ENCODE measurements at regions not wholly inside any gene's neighbourhood (a gene's known extent, or its start where the extent isn't known, plus 50 kb on each side); places are given as distances from the start of the nearest gene placed in this dataset.
"Not testable (repeated sequence)": the region's sequence is repeated elsewhere in the genome, so short reads cannot be mapped to it uniquely, and the experiment has no call there.

DNA sequence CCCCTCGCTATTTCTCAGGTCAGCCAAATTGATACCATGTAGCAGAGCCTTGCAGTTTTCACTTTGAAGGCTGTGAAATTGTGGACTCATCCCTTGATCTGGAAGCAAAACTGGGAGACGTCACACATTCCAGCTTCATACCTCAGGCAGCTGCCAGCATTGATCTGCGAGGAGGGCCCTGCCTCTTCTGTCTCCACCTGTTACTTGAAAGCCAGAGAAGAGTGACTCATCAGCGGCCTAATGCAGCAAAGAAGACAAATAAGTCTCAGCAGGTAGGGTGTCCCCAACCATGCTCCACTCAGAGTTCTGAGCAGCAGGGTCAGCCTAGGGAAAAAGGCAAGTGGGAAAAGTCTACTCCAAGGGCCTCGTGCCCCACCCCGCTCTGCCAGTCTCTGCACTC, 69.4 kb upstream of the BMP2 start:
- ATAC-seq (ENCODE audit: insufficient read depth, low read depth) (no peak), DNase-seq (no peak)
- H3K79me2 ChIP-seq (ENCODE audit: insufficient read depth, low read length) = no peaks in the 10 kb centered on the region
- H3K27ac ChIP-seq (ENCODE audit: low read length) = no peak overlapping the region
- no peaks in the 10 kb centered on the region for H4K20me1 ChIP-seq (ENCODE audit: insufficient read depth, low read length)
- no peaks in the 10 kb centered on the region for H3K36me3 ChIP-seq (ENCODE audit: insufficient read depth, low read length)
- no peaks in the 10 kb centered on the region for H3K4me1 ChIP-seq (ENCODE audit: insufficient read depth, low read length)
- no peak overlapping the region for H2AFZ ChIP-seq (ENCODE audit: low read depth, low read length)
- TF ChIP-seq, protein P1, sequence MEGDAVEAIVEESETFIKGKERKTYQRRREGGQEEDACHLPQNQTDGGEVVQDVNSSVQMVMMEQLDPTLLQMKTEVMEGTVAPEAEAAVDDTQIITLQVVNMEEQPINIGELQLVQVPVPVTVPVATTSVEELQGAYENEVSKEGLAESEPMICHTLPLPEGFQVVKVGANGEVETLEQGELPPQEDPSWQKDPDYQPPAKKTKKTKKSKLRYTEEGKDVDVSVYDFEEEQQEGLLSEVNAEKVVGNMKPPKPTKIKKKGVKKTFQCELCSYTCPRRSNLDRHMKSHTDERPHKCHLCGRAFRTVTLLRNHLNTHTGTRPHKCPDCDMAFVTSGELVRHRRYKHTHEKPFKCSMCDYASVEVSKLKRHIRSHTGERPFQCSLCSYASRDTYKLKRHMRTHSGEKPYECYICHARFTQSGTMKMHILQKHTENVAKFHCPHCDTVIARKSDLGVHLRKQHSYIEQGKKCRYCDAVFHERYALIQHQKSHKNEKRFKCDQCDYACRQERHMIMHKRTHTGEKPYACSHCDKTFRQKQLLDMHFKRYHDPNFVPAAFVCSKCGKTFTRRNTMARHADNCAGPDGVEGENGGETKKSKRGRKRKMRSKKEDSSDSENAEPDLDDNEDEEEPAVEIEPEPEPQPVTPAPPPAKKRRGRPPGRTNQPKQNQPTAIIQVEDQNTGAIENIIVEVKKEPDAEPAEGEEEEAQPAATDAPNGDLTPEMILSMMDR (IDR thresholded peaks at IDR 0.05; ENCODE audit: borderline replicate concordance, extremely low read depth, low read length, poor library complexity, severe bottlenecking) = no peak
- no peak for TF ChIP-seq EZH2 (IDR thresholded peaks at IDR 0.05; ENCODE audit: borderline replicate concordance, low read depth, low read length, severe bottlenecking)
- no peaks in the 10 kb centered on the region for H3K9me3 ChIP-seq (ENCODE audit: insufficient read depth, low read length, severe bottlenecking)
- no peaks in the 10 kb centered on the region for H3K27me3 ChIP-seq (ENCODE audit: insufficient read depth, low read length, poor library complexity)
- no peak overlapping the region for H3K4me2 ChIP-seq (ENCODE audit: insufficient read depth, low read length)
- H3K4me3 ChIP-seq (ENCODE audit: low read depth in 1 of 2, low read length in 2 of 2) = no peak overlapping the region
- H3K9ac ChIP-seq (ENCODE audit: low read depth, low read length) = no peak overlapping the region

DNA sequence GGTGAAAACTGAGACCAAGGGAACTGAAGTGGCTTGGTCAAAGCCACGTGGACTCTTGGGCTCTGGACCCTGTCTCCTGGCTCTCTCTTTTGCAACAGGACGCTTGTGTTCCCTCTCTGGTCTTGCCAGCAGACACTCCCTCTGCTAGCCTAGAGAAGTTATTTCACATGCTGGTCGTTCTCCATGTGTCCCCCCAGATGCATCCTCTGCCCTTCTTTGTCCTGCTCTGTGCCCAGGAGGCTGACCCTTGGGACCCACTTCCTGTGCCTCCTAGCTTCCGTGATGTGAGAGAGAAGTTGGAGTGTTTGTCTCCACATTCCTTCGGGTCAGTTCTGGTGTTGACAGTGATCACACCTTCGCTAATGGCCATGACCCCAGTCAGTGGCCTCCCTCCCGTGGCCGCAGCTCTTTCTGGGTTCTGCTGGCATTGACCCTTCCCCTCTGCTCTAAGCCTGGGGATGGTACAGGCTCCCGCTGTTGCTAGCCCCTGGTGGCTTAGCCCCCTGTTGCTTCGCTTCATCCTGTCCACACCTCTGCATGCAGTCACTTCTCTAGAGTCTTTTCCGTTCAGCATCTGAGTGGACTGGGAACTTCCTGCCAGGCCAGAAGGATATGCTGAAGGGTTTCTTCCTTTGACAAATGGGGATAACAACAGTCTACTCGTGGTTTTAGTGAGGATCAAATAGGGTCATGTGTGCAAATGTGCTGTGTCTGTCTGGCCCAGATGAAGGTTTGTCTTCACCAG, 70.1 kb upstream of the BMP2 start:
- no peak overlapping the region for H3K9ac ChIP-seq (ENCODE audit: low read depth, low read length)
- no peak overlapping the region for H3K4me3 ChIP-seq (ENCODE audit: low read depth in 1 of 2, low read length in 2 of 2)
- H3K27ac ChIP-seq (ENCODE audit: low read length) = no peak overlapping the region
- ATAC-seq (ENCODE audit: insufficient read depth, low read depth) (no peak), DNase-seq (no peak)
- H2AFZ ChIP-seq (ENCODE audit: low read depth, low read length) = no peak overlapping the region
- H3K27me3 ChIP-seq (ENCODE audit: insufficient read depth, low read length, poor library complexity) = no peaks in the 10 kb centered on the region
- H3K36me3 ChIP-seq (ENCODE audit: insufficient read depth, low read length) = no peaks in the 10 kb centered on the region
- TF ChIP-seq, protein P1 (IDR thresholded peaks at IDR 0.05; ENCODE audit: borderline replicate concordance, extremely low read depth, low read length, poor library complexity, severe bottlenecking) = no peak
- no peak for TF ChIP-seq EZH2 (IDR thresholded peaks at IDR 0.05; ENCODE audit: borderline replicate concordance, low read depth, low read length, severe bottlenecking)
- H3K4me1 ChIP-seq (ENCODE audit: insufficient read depth, low read length) = no peaks in the 10 kb centered on the region
- no peaks in the 10 kb centered on the region for H3K79me2 ChIP-seq (ENCODE audit: insufficient read depth, low read length)
- no peaks in the 10 kb centered on the region for H4K20me1 ChIP-seq (ENCODE audit: insufficient read depth, low read length)
- H3K9me3 ChIP-seq (ENCODE audit: insufficient read depth, low read length, severe bottlenecking) = no peaks in the 10 kb centered on the region
- no peak overlapping the region for H3K4me2 ChIP-seq (ENCODE audit: insufficient read depth, low read length)

DNA sequence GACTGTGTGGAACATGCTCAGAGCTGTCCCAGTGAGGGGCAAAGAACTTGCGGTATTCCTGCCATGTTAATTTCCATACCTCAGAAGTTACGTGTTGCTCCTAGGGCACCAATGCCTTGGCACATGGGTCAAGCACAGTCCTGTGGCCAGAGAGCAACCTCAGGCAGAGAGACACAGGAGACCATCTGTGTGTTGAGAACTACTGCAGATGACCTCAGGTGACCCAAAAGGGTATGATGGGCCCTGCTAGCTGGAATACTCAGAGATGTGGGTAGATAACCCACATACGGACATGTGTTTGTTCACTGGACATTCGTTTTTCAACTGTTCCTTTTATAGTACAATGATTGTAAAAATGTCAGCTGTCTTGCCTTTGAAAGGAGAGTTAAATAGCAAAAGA, 71.5 kb upstream of the BMP2 start:
- H2AFZ ChIP-seq (ENCODE audit: low read depth, low read length) = no peak overlapping the region
- no peak for DNase-seq
- no peak for ATAC-seq (ENCODE audit: insufficient read depth, low read depth)

DNA sequence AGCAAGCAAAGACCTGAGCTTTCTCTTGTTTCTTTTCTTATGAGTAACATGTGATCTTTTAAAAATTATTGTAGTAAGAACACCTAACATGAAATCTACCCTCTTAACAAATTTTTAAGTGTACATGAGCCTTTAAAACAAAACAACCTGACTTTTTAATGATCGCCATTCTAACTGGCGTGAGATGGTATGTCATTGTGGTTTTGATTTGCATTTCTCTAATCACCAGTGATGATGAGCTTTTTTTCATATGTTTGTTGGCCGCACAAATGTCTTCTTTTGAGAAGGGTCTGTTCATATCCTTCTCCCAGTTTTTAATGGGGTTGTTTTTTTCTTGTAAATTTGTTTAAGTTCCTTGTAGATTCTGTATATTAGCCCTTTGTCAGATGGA, 73.7 kb upstream of the BMP2 start:
- DNase-seq; H3K36me3 ChIP-seq (ENCODE audit: insufficient read depth, low read length); H3K79me2 ChIP-seq (ENCODE audit: insufficient read depth, low read length); H3K4me3 ChIP-seq (ENCODE audit: low read depth in 1 of 2, low read length in 2 of 2); H4K20me1 ChIP-seq (ENCODE audit: insufficient read depth, low read length); ATAC-seq (ENCODE audit: insufficient read depth, low read depth); H3K27me3 ChIP-seq (ENCODE audit: insufficient read depth, low read length, poor library complexity); H3K27ac ChIP-seq (ENCODE audit: low read length); H2AFZ ChIP-seq (ENCODE audit: low read depth, low read length); H3K9me3 ChIP-seq (ENCODE audit: insufficient read depth, low read length, severe bottlenecking); H3K4me1 ChIP-seq (ENCODE audit: insufficient read depth, low read length); H3K4me2 ChIP-seq (ENCODE audit: insufficient read depth, low read length); H3K9ac ChIP-seq (ENCODE audit: low read depth, low read length): not testable (repeated sequence)

More for the DNA sequence above, 71.5 kb upstream of the BMP2 start:
- Histone ChIP-seq H3K4me2 (ENCODE audit: insufficient read depth, low read length) (no peak overlapping the region), H3K4me1 (ENCODE audit: insufficient read depth, low read length) (no peaks in the 10 kb centered on the region), H3K9me3 (ENCODE audit: insufficient read depth, low read length, severe bottlenecking) (no peaks in the 10 kb centered on the region), H3K4me3 (ENCODE audit: low read depth in 1 of 2, low read length in 2 of 2) (no peak overlapping the region), H3K27ac (ENCODE audit: low read length) (no peak overlapping the region), H3K27me3 (ENCODE audit: insufficient read depth, low read length, poor library complexity) (no peaks in the 10 kb centered on the region), H3K79me2 (ENCODE audit: insufficient read depth, low read length) (no peaks in the 10 kb centered on the region), H3K9ac (ENCODE audit: low read depth, low read length) (no peak overlapping the region), H4K20me1 (ENCODE audit: insufficient read depth, low read length) (no peaks in the 10 kb centered on the region), H3K36me3 (ENCODE audit: insufficient read depth, low read length) (no peaks in the 10 kb centered on the region)
- no peak for TF ChIP-seq EZH2 (IDR thresholded peaks at IDR 0.05; ENCODE audit: borderline replicate concordance, low read depth, low read length, severe bottlenecking)

Measured in DND-41 (cell line).